ENCODE measurements at regions not wholly inside any gene's neighbourhood (a gene's known extent, or its start where the extent isn't known, plus 50 kb on each side); places are given as distances from the start of the nearest gene placed in this dataset.

DNA sequence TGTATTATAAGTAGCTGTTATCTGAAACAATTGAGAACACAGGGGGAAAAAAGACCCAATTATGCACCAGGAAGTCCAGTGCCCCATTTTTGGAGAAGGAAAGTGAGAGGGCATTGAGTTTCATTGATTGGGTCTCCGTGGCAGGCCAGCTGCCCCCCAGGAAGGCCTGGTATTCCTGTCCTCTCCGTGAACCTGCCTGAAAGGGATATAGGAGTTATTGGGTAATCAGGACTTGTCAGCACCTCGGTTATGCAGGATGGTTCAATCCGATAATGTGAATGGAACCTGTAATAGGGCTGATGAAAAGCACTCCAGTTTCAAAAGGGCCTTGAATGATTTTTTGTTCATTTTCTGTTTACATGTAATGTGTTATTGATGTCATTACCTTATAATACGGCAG, 122.0 kb upstream of the RARB start:
- Histone ChIP-seq H3K18ac (ENCODE audit: low read depth, low read length) (no peak overlapping the region), H2BK15ac (ENCODE audit: low read depth, low read length) (no peak overlapping the region), H3K79me1 (ENCODE audit: low read depth in 1 of 2, low read length in 2 of 2) (no peaks in the 10 kb centered on the region), H2BK120ac (ENCODE audit: low read depth, low read length) (no peak overlapping the region), H3K9ac (ENCODE audit: low read depth, low read length) (no peak overlapping the region), H3K9me1 (ENCODE audit: insufficient read depth, low read length) (no peaks in the 10 kb centered on the region), H3K4me3 (ENCODE audit: insufficient read depth, low read depth, low read length) (no peak overlapping the region), H2AK5ac (ENCODE audit: low read depth, low read length) (no peak overlapping the region), H2AFZ (replicated peaks; ENCODE audit: low read length, poor library complexity) (no peak overlapping the region), H3K27me3 (ENCODE audit: control insufficient read depth, insufficient read depth, low read length) (no peaks in the 10 kb centered on the region), H3K4me2 (ENCODE audit: low read depth, low read length) (no peak overlapping the region), H3K56ac (ENCODE audit: extremely low read depth, insufficient read depth, low read length) (no peak overlapping the region), H2BK5ac (ENCODE audit: low read depth, low read length, poor library complexity, severe bottlenecking) (no peak overlapping the region), H3K36me3 (ENCODE audit: control insufficient read depth, insufficient read depth, low read length) (no peaks in the 10 kb centered on the region), H3K27ac (ENCODE audit: insufficient read depth, low read length) (no peak overlapping the region), H3K9me3 (ENCODE audit: control insufficient read depth, insufficient read depth, low read length) (peaks cover 8% of the 10 kb centered on the region), H4K8ac (ENCODE audit: low read depth in 2 of 2, low read length in 2 of 2) (no peak overlapping the region), H4K5ac (ENCODE audit: low read depth, low read length) (no peak overlapping the region), H3K23ac (ENCODE audit: low read depth, low read length) (no peak overlapping the region), H3K14ac (replicated peaks; ENCODE audit: low read depth, low read length) (no peak overlapping the region), H2BK20ac (ENCODE audit: low read depth, low read length) (no peak overlapping the region), H4K20me1 (ENCODE audit: insufficient read depth, low read length) (no peaks in the 10 kb centered on the region), H3K4me1 (ENCODE audit: control insufficient read depth, insufficient read depth, low read length) (no peaks in the 10 kb centered on the region), H2AK9ac (replicated peaks; ENCODE audit: low read depth, low read length, poor library complexity) (no peak overlapping the region), H3K4ac (ENCODE audit: low read depth, low read length) (no peak overlapping the region), H4K91ac (ENCODE audit: insufficient read depth, low read depth, low read length) (no peak overlapping the region)
- ChIA-PET CTCF (interaction anchor here (0.7 kb wide), 1 partner anchor 1712 kb away, joined by 4 read pairs; no protein-coding TSS in a partner anchor), POLR2A (ENCODE audit: unreplicated experiment) (no interaction called here)
- BruUV-seq (replicated peaks) = no TSS peak
- ATAC-seq (ENCODE audit: low read depth) (no peak), DNase-seq (no peak)
- dilution Hi-C loops (cut with HindIII; ENCODE audit: low sequenced_read_pairs, unreplicated experiment) = no loop called here
- intact Hi-C loops (cut with micrococcal nuclease) = no loop called here
- no CpG with 5 or more reads among the region's 5 CpGs for WGBS, 2 experiments (ENCODE audit: extremely low coverage in 2 of 2, insufficient read length in 1 of 2)
- in situ Hi-C loops (cut with MboI; ENCODE audit: low sequenced_read_pairs) = no loop called here
- TF ChIP-seq POLR2A (IDR thresholded peaks at IDR 0.05; ENCODE audit: low read depth, low read length) = no peak
- TF ChIP-seq BHLHE40 (IDR thresholded peaks at IDR 0.05; ENCODE audit: low read depth, low read length) = no peak
- TF ChIP-seq SMC3 (IDR thresholded peaks at IDR 0.05; ENCODE audit: low read depth, low read length) = no peak
- TF ChIP-seq, protein P1, sequence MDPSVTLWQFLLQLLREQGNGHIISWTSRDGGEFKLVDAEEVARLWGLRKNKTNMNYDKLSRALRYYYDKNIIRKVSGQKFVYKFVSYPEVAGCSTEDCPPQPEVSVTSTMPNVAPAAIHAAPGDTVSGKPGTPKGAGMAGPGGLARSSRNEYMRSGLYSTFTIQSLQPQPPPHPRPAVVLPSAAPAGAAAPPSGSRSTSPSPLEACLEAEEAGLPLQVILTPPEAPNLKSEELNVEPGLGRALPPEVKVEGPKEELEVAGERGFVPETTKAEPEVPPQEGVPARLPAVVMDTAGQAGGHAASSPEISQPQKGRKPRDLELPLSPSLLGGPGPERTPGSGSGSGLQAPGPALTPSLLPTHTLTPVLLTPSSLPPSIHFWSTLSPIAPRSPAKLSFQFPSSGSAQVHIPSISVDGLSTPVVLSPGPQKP (IDR thresholded peaks at IDR 0.05; ENCODE audit: borderline replicate concordance, low read depth, low read length) = no peak
- TF ChIP-seq MAZ (IDR thresholded peaks at IDR 0.05; ENCODE audit: borderline replicate concordance, low read depth, low read length) = no peak
- TF ChIP-seq RCOR1 (IDR thresholded peaks at IDR 0.05; ENCODE audit: insufficient replicate concordance, low read length) = no peak
- TF ChIP-seq CHD1 (IDR thresholded peaks at IDR 0.05; ENCODE audit: low read depth, low read length) = no peak
- TF ChIP-seq MAFK (IDR thresholded peaks at IDR 0.05; ENCODE audit: low read depth, low read length) = no peak
- TF ChIP-seq, protein P2, sequence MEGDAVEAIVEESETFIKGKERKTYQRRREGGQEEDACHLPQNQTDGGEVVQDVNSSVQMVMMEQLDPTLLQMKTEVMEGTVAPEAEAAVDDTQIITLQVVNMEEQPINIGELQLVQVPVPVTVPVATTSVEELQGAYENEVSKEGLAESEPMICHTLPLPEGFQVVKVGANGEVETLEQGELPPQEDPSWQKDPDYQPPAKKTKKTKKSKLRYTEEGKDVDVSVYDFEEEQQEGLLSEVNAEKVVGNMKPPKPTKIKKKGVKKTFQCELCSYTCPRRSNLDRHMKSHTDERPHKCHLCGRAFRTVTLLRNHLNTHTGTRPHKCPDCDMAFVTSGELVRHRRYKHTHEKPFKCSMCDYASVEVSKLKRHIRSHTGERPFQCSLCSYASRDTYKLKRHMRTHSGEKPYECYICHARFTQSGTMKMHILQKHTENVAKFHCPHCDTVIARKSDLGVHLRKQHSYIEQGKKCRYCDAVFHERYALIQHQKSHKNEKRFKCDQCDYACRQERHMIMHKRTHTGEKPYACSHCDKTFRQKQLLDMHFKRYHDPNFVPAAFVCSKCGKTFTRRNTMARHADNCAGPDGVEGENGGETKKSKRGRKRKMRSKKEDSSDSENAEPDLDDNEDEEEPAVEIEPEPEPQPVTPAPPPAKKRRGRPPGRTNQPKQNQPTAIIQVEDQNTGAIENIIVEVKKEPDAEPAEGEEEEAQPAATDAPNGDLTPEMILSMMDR (conservative IDR thresholded peaks at IDR 0.05; ENCODE audit: low read depth, low read length) = no peak
